ENCODE measurements at regions not wholly inside any gene's neighbourhood (a gene's known extent, or its start where the extent isn't known, plus 50 kb on each side); places are given as distances from the start of the nearest gene placed in this dataset.
A peak's percentile ranks its signal among the peaks of the same experiment; 100 is the strongest.

GRCh38 chr1:199129247-199129646, 490.4 kb downstream of the PTPRC start:
- Histone ChIP-seq H3K4me3 (replicated peaks; ENCODE audit: insufficient read depth, low read length) (no peak overlapping the region), H3K27me3 (ENCODE audit: insufficient read depth, poor library complexity, severe bottlenecking) (no peaks in the 10 kb centered on the region), H3K27ac (replicated peaks) (no peak overlapping the region)
- no peak for DNase-seq (ENCODE audit: low read depth in 1 of 2, low spot score in 1 of 2)
- no peak for TF ChIP-seq REST (IDR thresholded peaks at IDR 0.05; ENCODE audit: insufficient replicate concordance, low read depth)
- no peak for TF ChIP-seq POLR2AphosphoS5 (IDR thresholded peaks at IDR 0.05; ENCODE audit: low read depth)
- TF ChIP-seq GABPA (IDR thresholded peaks at IDR 0.05; ENCODE audit: low read depth), result no peak
- TF ChIP-seq SPI1 (IDR thresholded peaks at IDR 0.05; ENCODE audit: borderline replicate concordance, low read depth), result no peak
- no peak for TF ChIP-seq CTCF (IDR thresholded peaks at IDR 0.05; ENCODE audit: insufficient read depth, low read length)

GRCh38 chr1:199132006-199132405, 493.2 kb downstream of the PTPRC start:
- H3K27ac ChIP-seq (replicated peaks), result no peak overlapping the region
- H3K27me3 ChIP-seq (ENCODE audit: insufficient read depth, poor library complexity, severe bottlenecking), result no peaks in the 10 kb centered on the region
- TF ChIP-seq CTCF (IDR thresholded peaks at IDR 0.05; ENCODE audit: insufficient read depth, low read length), result no peak
- TF ChIP-seq SPI1 (IDR thresholded peaks at IDR 0.05; ENCODE audit: borderline replicate concordance, low read depth), result peak; percentile 96
- H3K4me3 ChIP-seq (replicated peaks; ENCODE audit: insufficient read depth, low read length), result no peak overlapping the region
- peak in 1 of 2 experiments; percentile 66 for DNase-seq (ENCODE audit: low read depth in 1 of 2, low spot score in 1 of 2)

- no peak for TF ChIP-seq CTCF (IDR thresholded peaks at IDR 0.05; ENCODE audit: insufficient read depth, low read length)
- TF ChIP-seq SPI1 (IDR thresholded peaks at IDR 0.05; ENCODE audit: borderline replicate concordance, low read depth), result no peak
- no peak for TF ChIP-seq GABPA (IDR thresholded peaks at IDR 0.05; ENCODE audit: low read depth)
- no peak overlapping the region for H3K27ac ChIP-seq (replicated peaks)
- H3K4me3 ChIP-seq (replicated peaks; ENCODE audit: insufficient read depth, low read length), result no peak overlapping the region
- H3K27me3 ChIP-seq (ENCODE audit: insufficient read depth, poor library complexity, severe bottlenecking), result no peaks in the 10 kb centered on the region
- no peak for DNase-seq (ENCODE audit: low read depth in 1 of 2, low spot score in 1 of 2)
Measured at GRCh38 chr1:199135901-199136300, 497.1 kb downstream of the PTPRC start.

GRCh38 chr1:199138061-199138460, 499.2 kb downstream of the PTPRC start:
- TF ChIP-seq CTCF (IDR thresholded peaks at IDR 0.05; ENCODE audit: insufficient read depth, low read length) (no peak), REST (IDR thresholded peaks at IDR 0.05; ENCODE audit: insufficient replicate concordance, low read depth) (no peak), SPI1 (IDR thresholded peaks at IDR 0.05; ENCODE audit: borderline replicate concordance, low read depth) (no peak), POLR2AphosphoS5 (IDR thresholded peaks at IDR 0.05; ENCODE audit: low read depth) (no peak), GABPA (IDR thresholded peaks at IDR 0.05; ENCODE audit: low read depth) (no peak)
- no peak for DNase-seq (ENCODE audit: low read depth in 1 of 2, low spot score in 1 of 2)
- Histone ChIP-seq H3K27ac (replicated peaks) (no peak overlapping the region), H3K27me3 (ENCODE audit: insufficient read depth, poor library complexity, severe bottlenecking) (no peaks in the 10 kb centered on the region), H3K4me3 (replicated peaks; ENCODE audit: insufficient read depth, low read length) (no peak overlapping the region)

Data from HL-60 (cell line).